ENCODE measurements at regions not wholly inside any gene's neighbourhood (a gene's known extent, or its start where the extent isn't known, plus 50 kb on each side); places are given as distances from the start of the nearest gene placed in this dataset.
A peak's percentile ranks its signal among the peaks of the same experiment; 100 is the strongest.

DNA sequence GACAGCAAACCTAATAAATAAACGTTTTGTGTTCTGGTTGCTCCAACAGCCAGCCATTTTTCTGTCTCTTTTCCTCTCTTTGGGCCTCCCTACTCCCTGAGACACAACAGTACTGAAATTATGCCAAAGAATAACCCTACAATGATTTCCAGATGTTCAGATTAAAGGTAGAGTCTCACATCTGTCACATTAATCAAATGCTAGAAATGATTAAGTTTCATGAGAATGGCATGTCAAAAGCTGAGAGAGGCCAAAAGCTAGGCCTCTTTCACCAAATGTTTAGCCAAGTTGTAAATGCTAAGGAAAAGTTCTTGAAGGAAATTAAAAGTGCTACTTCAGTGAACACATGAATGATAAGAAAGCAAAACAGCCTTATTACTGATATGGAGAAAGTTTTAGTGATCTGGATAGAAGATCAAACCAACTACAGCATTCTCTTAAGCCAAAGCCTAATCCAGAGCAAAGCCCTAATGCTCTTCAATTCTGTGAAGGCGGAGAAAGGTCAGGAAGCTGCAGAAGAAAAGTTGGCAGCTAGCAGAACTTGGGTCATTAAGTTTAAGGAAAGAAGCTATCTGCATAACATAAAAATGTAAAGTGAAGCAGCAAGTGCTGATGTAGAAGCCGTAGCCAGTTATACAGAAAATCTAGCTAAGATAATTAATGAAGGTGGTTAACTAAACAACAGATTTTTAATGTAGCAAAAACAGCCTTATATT is 182.1 kb upstream of the NUDT6 start:
- Histone ChIP-seq H3K9me3 (ENCODE audit: control insufficient read depth, insufficient read depth, low read length) (no peaks in the 10 kb centered on the region; the same call in 1 of the 2 replicates), H3K4ac (ENCODE audit: low read depth, low read length) (no peak overlapping the region), H3K9ac (ENCODE audit: low read depth, low read length) (no peak overlapping the region), H2AK9ac (replicated peaks; ENCODE audit: low read depth, low read length, poor library complexity) (no peak overlapping the region), H3K18ac (ENCODE audit: low read depth, low read length) (no peak overlapping the region), H2BK20ac (ENCODE audit: low read depth, low read length) (no peak overlapping the region), H3K4me2 (ENCODE audit: low read depth, low read length) (no peak overlapping the region), H2BK120ac (ENCODE audit: low read depth, low read length) (no peak overlapping the region), H4K20me1 (ENCODE audit: insufficient read depth, low read length) (no peaks in the 10 kb centered on the region), H3K27ac (ENCODE audit: insufficient read depth, low read length) (no peak overlapping the region), H3K36me3 (ENCODE audit: control insufficient read depth, insufficient read depth, low read length) (no peaks in the 10 kb centered on the region), H3K79me1 (ENCODE audit: low read depth in 1 of 2, low read length in 2 of 2) (no peaks in the 10 kb centered on the region), H3K4me3 (ENCODE audit: insufficient read depth, low read depth, low read length) (no peak overlapping the region), H3K14ac (replicated peaks; ENCODE audit: low read depth, low read length) (no peak overlapping the region), H3K4me1 (ENCODE audit: control insufficient read depth, insufficient read depth, low read length) (no peaks in the 10 kb centered on the region), H3K23ac (ENCODE audit: low read depth, low read length) (no peak overlapping the region), H2AK5ac (ENCODE audit: low read depth, low read length) (no peak overlapping the region), H2AFZ (replicated peaks; ENCODE audit: low read length, poor library complexity) (no peak overlapping the region), H4K5ac (ENCODE audit: low read depth, low read length) (no peak overlapping the region), H2BK15ac (ENCODE audit: low read depth, low read length) (no peak overlapping the region), H3K27me3 (ENCODE audit: control insufficient read depth, insufficient read depth, low read length) (no peaks in the 10 kb centered on the region), H3K9me1 (ENCODE audit: insufficient read depth, low read length) (no peaks in the 10 kb centered on the region), H4K91ac (ENCODE audit: insufficient read depth, low read depth, low read length) (no peak overlapping the region), H3K56ac (ENCODE audit: extremely low read depth, insufficient read depth, low read length) (no peak overlapping the region), H2BK5ac (ENCODE audit: low read depth, low read length, poor library complexity, severe bottlenecking) (no peak overlapping the region), H4K8ac (ENCODE audit: low read depth in 2 of 2, low read length in 2 of 2) (no peak overlapping the region; a peak in 1 of 4 replicates)
- DNase-seq (peak; percentile 6), ATAC-seq (ENCODE audit: low read depth) (no peak)
- no TSS peak for BruUV-seq (replicated peaks)
- no CpG with 5 or more reads among the region's 3 CpGs for WGBS, 2 experiments (ENCODE audit: extremely low coverage in 2 of 2, insufficient read length in 1 of 2)
- CTCF ChIA-PET, result interaction anchor here (0.6 kb wide), 2 partner anchors 753 to 1017 kb away, joined by 3 to 4 read pairs; no protein-coding TSS in a partner anchor
- intact Hi-C loops (cut with micrococcal nuclease), result no loop called here
- TF ChIP-seq, protein P1, sequence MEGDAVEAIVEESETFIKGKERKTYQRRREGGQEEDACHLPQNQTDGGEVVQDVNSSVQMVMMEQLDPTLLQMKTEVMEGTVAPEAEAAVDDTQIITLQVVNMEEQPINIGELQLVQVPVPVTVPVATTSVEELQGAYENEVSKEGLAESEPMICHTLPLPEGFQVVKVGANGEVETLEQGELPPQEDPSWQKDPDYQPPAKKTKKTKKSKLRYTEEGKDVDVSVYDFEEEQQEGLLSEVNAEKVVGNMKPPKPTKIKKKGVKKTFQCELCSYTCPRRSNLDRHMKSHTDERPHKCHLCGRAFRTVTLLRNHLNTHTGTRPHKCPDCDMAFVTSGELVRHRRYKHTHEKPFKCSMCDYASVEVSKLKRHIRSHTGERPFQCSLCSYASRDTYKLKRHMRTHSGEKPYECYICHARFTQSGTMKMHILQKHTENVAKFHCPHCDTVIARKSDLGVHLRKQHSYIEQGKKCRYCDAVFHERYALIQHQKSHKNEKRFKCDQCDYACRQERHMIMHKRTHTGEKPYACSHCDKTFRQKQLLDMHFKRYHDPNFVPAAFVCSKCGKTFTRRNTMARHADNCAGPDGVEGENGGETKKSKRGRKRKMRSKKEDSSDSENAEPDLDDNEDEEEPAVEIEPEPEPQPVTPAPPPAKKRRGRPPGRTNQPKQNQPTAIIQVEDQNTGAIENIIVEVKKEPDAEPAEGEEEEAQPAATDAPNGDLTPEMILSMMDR (conservative IDR thresholded peaks at IDR 0.05; ENCODE audit: low read depth, low read length), result no peak
- TF ChIP-seq MAZ (IDR thresholded peaks at IDR 0.05; ENCODE audit: borderline replicate concordance, low read depth, low read length), result no peak
- TF ChIP-seq BHLHE40 (IDR thresholded peaks at IDR 0.05; ENCODE audit: low read depth, low read length), result no peak
- no peak for TF ChIP-seq NFE2L2 (IDR thresholded peaks at IDR 0.05; ENCODE audit: low read depth, low read length)
- no peak for TF ChIP-seq FOS (IDR thresholded peaks at IDR 0.05; ENCODE audit: low read depth, low read length)
- TF ChIP-seq POLR2A (IDR thresholded peaks at IDR 0.05; ENCODE audit: low read depth, low read length), result no peak
- TF ChIP-seq RCOR1 (IDR thresholded peaks at IDR 0.05; ENCODE audit: insufficient replicate concordance, low read length), result no peak
- TF ChIP-seq, protein P2, sequence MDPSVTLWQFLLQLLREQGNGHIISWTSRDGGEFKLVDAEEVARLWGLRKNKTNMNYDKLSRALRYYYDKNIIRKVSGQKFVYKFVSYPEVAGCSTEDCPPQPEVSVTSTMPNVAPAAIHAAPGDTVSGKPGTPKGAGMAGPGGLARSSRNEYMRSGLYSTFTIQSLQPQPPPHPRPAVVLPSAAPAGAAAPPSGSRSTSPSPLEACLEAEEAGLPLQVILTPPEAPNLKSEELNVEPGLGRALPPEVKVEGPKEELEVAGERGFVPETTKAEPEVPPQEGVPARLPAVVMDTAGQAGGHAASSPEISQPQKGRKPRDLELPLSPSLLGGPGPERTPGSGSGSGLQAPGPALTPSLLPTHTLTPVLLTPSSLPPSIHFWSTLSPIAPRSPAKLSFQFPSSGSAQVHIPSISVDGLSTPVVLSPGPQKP (IDR thresholded peaks at IDR 0.05; ENCODE audit: borderline replicate concordance, low read depth, low read length), result no peak
- no peak for TF ChIP-seq CEBPB (IDR thresholded peaks at IDR 0.05; ENCODE audit: low read depth, low read length)
- TF ChIP-seq MAFK (IDR thresholded peaks at IDR 0.05; ENCODE audit: low read depth, low read length), result no peak
- TF ChIP-seq RFX5 (IDR thresholded peaks at IDR 0.05; ENCODE audit: low read depth, low read length), result no peak
- TF ChIP-seq RAD21 (IDR thresholded peaks at IDR 0.05; ENCODE audit: low read length), result no peak
- TF ChIP-seq MXI1 (IDR thresholded peaks at IDR 0.05; ENCODE audit: borderline replicate concordance, low read depth, low read length), result no peak
- dilution Hi-C loops (cut with HindIII; ENCODE audit: low sequenced_read_pairs, unreplicated experiment), result no loop called here
- in situ Hi-C loops (cut with MboI; ENCODE audit: low sequenced_read_pairs), result loop anchor here (10.0 kb wide), 1 partner anchor 1150 kb away; no protein-coding TSS in a partner anchor
- POLR2A ChIA-PET (ENCODE audit: unreplicated experiment), result no interaction called here
